ENCODE measurements at regions not wholly inside any gene's neighbourhood (a gene's known extent, or its start where the extent isn't known, plus 50 kb on each side); places are given as distances from the start of the nearest gene placed in this dataset.
"Not testable (repeated sequence)": the region's sequence is repeated elsewhere in the genome, so short reads cannot be mapped to it uniquely, and the experiment has no call there.

DNA sequence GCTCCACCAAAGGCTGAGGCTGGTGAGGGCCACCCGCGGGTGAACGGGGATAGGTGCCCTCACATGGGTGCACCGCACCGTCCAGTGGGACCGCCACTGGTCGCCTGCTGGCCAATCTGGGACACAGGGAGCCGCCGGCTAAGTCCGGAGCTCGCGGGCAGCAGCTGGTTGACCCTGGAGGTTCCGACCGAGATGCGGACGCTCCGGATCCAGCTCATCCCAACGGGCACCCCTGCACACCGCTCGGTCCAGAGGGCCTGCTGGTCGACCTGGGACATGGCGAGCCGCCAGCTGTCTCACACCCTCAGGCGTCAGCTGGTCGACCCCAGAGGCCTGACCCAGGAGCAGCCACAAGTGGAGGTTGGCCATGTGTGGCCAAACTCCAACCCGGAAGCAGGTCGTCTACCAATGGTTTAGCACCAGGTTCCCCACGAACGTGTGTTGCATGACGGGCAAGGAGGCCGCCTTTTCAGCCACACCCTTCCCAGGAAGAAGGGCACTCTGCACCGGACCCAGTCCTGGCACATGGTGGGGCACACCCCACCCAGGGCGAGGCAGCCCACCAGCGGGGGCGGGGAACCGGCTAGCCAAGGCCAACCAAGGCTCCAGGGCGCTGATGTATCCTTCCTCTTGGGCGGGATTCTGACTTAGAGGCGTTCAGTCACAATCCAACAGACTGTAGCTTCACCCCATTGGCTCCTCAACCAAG, 746.0 kb upstream of the DEFB115 start:
- TF ChIP-seq, protein P1, sequence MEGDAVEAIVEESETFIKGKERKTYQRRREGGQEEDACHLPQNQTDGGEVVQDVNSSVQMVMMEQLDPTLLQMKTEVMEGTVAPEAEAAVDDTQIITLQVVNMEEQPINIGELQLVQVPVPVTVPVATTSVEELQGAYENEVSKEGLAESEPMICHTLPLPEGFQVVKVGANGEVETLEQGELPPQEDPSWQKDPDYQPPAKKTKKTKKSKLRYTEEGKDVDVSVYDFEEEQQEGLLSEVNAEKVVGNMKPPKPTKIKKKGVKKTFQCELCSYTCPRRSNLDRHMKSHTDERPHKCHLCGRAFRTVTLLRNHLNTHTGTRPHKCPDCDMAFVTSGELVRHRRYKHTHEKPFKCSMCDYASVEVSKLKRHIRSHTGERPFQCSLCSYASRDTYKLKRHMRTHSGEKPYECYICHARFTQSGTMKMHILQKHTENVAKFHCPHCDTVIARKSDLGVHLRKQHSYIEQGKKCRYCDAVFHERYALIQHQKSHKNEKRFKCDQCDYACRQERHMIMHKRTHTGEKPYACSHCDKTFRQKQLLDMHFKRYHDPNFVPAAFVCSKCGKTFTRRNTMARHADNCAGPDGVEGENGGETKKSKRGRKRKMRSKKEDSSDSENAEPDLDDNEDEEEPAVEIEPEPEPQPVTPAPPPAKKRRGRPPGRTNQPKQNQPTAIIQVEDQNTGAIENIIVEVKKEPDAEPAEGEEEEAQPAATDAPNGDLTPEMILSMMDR (IDR thresholded peaks at IDR 0.05; ENCODE audit: low read depth, low read length), result no peak
- DNase-seq (ENCODE audit: low read depth, low spot score), result no peak
- in situ Hi-C loops (cut with HindIII; ENCODE audit: low sequenced_read_pairs), result no loop called here
- no peak overlapping the region for H3K4me3 ChIP-seq (ENCODE audit: low read depth, low read length)

DNA sequence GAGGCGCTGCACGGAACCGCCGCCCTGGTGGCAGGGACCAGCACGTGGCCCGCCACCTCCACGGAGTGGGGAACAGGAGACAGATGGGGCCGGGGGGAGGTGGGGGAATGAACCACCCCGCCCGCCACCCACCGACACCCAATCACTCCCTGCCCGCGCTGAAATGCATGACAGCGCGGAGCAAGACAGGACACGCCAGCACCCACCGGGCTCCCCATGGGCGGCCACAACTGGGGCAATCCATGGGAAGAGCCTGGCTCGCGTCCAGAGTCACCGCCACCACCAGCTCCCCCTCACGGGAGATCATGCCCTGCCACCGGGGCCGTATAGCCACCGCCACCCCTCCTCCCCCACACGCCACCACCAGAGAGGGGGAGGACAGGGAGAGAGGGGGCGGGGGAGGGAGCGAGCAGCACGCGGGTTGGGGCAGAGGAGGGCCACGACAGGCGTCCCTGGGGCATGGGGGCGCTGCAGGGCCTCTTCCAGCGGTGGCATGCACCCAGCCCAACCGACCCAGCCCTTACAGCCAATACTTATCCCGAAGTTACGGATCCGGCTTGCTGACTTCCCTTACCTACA, 744.3 kb upstream of the DEFB115 start:
- TF ChIP-seq, protein P1 (IDR thresholded peaks at IDR 0.05; ENCODE audit: low read depth, low read length), result no peak
- no peak overlapping the region for H3K4me3 ChIP-seq (ENCODE audit: low read depth, low read length)
- in situ Hi-C loops (cut with HindIII; ENCODE audit: low sequenced_read_pairs), result no loop called here
- DNase-seq (ENCODE audit: low read depth, low spot score), result no peak

DNA sequence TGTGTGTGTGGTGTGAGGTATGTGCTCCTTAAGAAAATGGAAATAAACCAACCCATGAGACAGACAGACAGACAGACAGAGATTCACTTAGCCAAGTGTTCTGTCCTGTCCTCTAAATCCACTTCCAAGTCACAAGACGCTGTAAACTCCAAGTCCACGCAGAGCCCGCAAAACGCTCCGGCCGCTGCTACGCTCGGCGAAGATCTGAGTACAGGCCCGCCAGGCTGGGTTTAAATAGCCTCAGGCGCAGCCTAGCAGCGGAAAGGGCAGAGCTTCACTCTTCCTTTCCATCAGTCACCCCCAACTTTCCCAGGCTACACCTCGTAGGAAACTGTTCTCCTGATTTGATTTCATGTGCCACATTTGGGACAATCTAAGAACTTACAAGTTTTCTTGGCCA, 741.5 kb upstream of the DEFB115 start:
- DNase-seq (ENCODE audit: low read depth, low spot score); in situ Hi-C loops (cut with HindIII; ENCODE audit: low sequenced_read_pairs); H3K4me3 ChIP-seq (ENCODE audit: low read depth, low read length): not testable (repeated sequence)

DNA sequence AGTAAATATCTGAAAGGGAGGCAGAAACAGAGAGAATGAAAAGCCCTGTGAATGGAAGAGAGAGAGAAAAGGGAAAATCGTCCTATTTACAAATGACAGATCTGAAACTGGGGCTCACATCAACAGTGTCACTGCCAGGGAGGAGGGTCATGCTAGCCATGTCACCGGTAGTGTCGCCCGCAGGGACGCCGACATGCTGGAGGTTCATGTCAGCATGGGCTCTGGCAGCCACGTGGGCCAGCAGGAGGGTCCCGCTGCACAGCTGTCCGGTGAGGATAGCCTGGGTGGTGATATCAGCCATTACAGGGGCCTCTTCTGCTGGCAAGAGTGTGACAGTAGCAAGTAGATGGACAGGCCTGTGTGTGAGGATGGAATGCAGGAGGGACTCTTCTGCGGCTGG, 738.6 kb upstream of the DEFB115 start:
- in situ Hi-C loops (cut with HindIII; ENCODE audit: low sequenced_read_pairs); DNase-seq (ENCODE audit: low read depth, low spot score); H3K4me3 ChIP-seq (ENCODE audit: low read depth, low read length): not testable (repeated sequence)

DNA sequence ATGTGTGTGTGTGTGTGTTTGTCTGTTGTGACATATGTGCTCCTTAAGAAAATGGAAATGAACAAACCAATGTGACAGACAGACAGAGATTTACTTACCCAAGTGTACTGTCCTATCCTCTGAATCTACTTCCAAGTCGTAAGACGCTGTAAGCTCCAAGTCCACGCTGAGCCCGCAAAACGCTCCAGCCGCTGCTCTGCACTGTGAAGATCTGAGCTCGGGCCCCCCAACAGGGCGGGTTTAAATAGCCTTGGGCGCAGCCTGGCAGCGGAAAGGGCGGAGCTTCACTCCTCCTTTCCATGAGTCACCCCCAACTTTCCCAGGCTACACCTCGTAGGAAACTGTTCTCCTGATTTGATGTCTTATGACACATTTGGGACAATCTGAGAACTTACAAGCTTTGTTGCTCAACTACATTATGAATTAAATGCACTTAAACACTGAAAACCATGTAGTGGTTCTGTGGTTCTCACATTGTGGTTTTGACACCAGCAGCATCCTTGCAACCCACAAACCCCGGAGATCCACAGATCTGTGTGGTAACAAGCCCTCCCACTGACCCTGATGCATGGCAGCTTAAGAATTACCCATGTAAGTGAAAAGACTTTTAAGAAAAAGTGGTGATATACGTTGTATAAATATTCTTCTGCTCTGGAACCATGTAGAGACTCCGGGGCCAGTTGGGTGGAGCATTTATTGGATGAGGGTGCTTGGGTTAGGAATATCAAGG, 735.6 kb upstream of the DEFB115 start:
- in situ Hi-C loops (cut with HindIII; ENCODE audit: low sequenced_read_pairs); H3K4me3 ChIP-seq (ENCODE audit: low read depth, low read length); DNase-seq (ENCODE audit: low read depth, low spot score): not testable (repeated sequence)

DNA sequence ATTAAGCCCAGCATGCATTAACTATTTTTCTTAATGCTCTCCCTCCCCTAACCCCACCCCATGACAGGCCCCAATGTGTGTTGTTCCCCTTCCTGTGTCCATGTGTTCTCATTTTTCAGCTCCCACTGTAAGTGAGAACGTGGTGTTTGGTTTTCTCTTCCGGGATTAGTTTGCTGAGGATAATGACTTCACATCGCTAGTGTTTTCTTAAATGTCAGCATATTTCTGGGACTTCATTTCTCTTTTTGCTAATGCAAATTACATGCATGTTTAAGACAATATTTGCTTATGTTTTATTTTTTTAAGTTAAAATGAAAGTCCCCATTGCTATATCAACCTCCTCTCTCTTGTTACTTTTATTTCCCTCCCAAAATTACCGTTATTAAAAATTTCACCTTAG, 733.3 kb upstream of the DEFB115 start:
- in situ Hi-C loops (cut with HindIII; ENCODE audit: low sequenced_read_pairs); H3K4me3 ChIP-seq (ENCODE audit: low read depth, low read length); DNase-seq (ENCODE audit: low read depth, low spot score): not testable (repeated sequence)

DNA sequence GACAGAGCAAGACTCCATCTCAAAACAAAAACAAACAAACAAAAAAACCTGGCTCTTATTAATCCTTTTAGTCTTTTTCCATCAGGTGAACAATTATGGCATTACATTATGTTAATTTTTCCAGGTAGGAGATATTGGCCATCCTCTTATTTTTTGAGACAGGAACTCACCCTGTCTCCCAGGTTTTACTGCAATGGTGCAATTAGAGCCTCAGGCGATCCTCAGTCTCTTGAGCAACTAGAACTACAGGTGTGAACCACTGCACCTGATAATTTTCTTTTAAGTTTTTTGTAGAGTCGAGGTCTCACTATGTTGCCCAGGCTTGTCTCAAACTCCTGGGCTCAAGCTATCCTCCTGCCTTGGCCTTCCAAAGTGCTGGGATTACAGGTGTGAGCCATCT, 732.7 kb upstream of the DEFB115 start:
- DNase-seq (ENCODE audit: low read depth, low spot score); H3K4me3 ChIP-seq (ENCODE audit: low read depth, low read length); in situ Hi-C loops (cut with HindIII; ENCODE audit: low sequenced_read_pairs): not testable (repeated sequence)

DNA sequence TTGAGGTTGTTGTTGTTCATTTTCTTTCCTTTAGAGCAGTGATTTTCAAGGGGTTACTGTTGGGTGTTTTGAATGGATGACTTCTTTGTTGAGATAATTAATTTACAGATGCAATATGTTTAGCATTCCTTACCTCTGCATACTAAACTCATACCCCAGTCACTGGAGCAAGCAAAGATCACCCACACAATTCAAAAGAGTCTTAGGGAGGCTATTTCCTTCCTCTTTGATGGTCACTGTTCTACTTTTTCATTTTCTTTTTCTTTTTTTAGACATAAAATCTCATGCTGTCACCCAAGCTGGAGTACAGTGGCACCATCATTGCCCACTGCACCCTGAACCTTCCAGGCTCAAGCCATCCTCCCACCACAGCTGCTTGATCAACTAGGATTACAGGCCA, 723.8 kb upstream of the DEFB115 start:
- H3K4me3 ChIP-seq (ENCODE audit: low read depth, low read length); DNase-seq (ENCODE audit: low read depth, low spot score); in situ Hi-C loops (cut with HindIII; ENCODE audit: low sequenced_read_pairs): not testable (repeated sequence)

DNA sequence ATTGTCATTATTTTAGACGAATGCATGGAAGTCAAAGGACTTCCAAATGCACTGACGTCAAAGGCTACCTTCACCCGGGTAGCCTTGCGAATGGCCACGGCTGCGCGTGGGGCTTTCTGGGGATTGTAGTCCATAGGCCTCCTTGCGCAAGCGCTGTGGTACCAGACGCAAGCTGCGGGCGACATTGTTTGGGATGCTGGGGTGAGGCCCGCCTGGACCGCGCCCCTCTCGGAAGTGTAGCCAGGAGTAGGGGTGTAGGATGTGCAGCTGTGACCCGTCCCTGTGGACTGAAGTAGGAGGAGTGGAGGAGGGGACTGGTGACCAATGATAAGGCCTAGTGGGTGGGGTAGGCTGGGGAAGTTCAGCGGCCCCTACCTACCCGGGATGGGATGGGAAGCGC, 720.0 kb upstream of the DEFB115 start:
- not testable (repeated sequence) for DNase-seq (ENCODE audit: low read depth, low spot score)

DNA sequence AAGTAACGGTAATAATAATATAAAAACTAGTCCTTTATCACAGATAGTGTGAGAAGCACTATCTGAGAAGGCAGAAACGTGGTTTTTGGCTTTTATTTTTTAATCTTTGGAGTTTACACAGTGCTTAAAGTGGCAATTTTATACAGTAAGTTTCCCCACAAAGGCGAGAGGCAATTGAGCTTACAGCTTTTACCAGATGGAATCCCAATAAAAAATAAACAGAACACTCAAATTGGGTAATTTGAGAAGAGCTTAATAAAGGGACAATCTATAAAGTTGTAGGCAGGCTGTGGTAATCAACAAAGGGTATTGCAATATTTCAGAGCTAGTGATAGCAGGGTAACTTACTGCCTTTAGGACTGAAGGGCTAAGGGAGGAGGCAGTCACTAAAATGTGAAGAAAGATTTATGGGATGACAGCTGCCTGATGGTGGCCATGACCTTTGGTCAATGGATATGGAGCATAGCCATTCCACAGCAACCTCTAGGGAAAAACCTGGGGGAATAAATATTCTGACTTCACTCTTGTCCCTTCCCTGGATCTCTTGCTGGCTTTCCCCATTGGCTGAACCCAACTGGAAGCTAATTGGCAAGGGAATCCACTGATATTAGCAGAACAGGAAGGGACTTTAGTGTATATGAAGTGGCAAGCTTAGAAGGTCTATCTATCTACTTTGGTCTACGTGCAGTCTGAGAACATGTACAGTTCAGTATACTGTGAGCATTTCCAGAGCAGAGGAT, 717.0 kb upstream of the DEFB115 start:
- H3K4me3 ChIP-seq (ENCODE audit: low read depth, low read length); in situ Hi-C loops (cut with HindIII; ENCODE audit: low sequenced_read_pairs); DNase-seq (ENCODE audit: low read depth, low spot score): not testable (repeated sequence)

More for the DNA sequence above, 720.0 kb upstream of the DEFB115 start:
- in situ Hi-C loops (cut with HindIII; ENCODE audit: low sequenced_read_pairs); H3K4me3 ChIP-seq (ENCODE audit: low read depth, low read length): not testable (repeated sequence)

DNA sequence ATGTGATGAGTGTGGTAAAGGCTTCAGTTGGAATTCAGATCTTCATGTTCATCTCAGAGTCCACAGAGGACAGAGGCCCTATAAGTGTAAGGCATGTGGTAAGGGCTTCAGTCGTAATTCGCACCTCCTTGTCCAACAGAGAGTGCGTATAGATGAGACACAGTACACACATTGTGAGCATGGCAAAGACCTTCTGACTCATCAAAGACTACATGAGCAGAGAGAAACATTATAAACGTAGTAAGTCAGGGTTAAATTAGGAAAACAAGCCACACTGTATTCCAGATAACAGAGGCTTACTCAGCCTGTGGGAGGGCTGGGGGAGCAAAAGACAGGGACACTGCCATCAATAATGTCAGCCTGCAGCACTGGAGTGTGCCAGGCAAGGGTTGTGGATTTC, 706.2 kb upstream of the DEFB115 start:
- DNase-seq (ENCODE audit: low read depth, low spot score); in situ Hi-C loops (cut with HindIII; ENCODE audit: low sequenced_read_pairs); H3K4me3 ChIP-seq (ENCODE audit: low read depth, low read length): not testable (repeated sequence)

DNA sequence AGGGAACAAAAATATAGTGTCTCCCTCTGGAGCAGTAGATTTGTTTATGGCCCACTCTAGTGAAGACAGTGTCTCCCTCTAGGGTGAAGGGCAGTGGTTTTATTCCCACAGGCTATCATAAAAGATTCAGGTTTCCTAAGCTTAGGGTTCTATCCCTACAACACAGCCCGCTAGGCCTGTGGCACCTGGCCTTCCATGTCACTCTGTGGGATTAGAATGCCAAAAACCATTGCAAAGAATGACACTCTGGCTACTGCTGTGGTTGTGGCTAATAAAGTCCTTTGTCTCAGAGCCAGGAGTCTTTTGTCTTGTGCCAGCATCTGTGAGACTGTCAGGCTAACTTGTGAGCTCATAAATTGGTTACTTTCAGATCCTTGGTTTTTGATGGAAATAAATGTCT, 700.7 kb upstream of the DEFB115 start:
- in situ Hi-C loops (cut with HindIII; ENCODE audit: low sequenced_read_pairs); H3K4me3 ChIP-seq (ENCODE audit: low read depth, low read length); DNase-seq (ENCODE audit: low read depth, low spot score): not testable (repeated sequence)

DNA sequence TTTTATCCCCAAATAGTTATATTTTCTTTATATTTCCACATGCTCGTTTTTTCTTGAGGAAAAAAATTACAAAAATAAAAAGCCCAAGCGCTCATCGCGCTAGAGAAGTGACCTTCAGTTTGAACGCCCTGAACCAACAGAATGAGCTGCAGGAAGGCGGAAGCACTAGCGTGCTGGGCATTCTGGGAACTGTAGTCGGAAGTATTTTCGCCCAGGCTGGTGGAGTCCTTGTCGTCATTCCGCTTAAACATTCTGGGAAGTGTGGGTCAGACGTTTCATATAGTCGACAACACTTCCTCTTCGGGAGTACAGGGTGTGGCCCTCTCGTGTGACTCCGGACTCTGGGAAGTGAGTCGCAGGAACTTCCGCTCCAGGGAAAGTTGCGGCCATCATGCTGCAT, 692.4 kb upstream of the DEFB115 start:
- in situ Hi-C loops (cut with HindIII; ENCODE audit: low sequenced_read_pairs); H3K4me3 ChIP-seq (ENCODE audit: low read depth, low read length); DNase-seq (ENCODE audit: low read depth, low spot score): not testable (repeated sequence)

DNA sequence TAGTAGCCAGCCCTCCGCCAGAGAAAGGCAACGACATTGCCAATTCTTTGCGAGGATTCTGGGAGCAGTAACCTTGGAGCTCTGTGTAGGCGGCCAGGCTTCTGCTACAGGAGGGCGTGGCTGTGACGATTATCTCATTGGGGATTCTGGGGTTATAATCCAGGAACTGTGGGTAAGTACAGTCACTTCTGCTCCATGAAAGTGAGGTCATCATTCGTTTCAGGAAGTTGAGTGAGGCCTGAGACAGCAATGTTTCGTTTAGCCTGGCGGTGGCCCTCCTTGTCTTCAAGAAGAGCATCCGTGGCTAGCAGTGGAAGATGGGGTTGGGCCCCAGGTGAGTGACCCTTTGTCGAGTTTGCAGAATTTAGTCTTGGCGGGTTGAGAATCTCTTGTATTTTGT, 687.6 kb upstream of the DEFB115 start:
- DNase-seq (ENCODE audit: low read depth, low spot score); H3K4me3 ChIP-seq (ENCODE audit: low read depth, low read length); in situ Hi-C loops (cut with HindIII; ENCODE audit: low sequenced_read_pairs): not testable (repeated sequence)

DNA sequence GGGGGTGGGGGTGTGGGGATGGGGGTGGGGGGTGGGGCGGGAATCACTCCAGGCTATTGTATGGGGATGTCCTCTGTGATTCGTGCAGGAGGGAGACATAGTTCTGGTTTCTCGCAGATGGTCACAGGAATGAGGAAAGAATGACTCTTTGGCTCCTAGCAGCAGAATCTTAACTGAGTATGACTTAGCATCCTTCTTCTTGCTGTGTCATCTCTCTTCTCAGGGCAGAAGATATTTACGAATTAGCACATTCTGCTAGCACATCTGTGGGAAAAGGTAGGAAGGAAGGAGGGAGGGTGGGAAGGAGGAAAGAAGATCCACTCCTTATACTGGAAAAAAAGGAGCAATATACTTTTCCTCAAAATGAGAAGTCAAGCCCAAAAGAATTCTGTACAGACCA, 686.8 kb upstream of the DEFB115 start:
- in situ Hi-C loops (cut with HindIII; ENCODE audit: low sequenced_read_pairs), result not testable (repeated sequence)

More for the DNA sequence above, 686.8 kb upstream of the DEFB115 start:
- not testable (repeated sequence) for DNase-seq (ENCODE audit: low read depth, low spot score); H3K4me3 ChIP-seq (ENCODE audit: low read depth, low read length)
